GM19035 (cell line): ENCODE measurements at regions not wholly inside any gene's neighbourhood (a gene's known extent, or its start where the extent isn't known, plus 50 kb on each side); places are given as distances from the start of the nearest gene placed in this dataset.

ENCODE experiments used
- ATAC-seq: cut with Tn5 transposase; IDR thresholded peaks from one replicate; pipeline ENCODE4 v1.9.1; 2021; ENCODE audit not compliant: unreplicated experiment

GRCh38 chrX:68897118-68897945 is 68.5 kb downstream of the EFNB1 start:
- no peak for ATAC-seq

- ATAC-seq, result no peak
Measured at GRCh38 chrX:68896581-68896980, 67.8 kb downstream of the EFNB1 start.

GRCh38 chrX:68895778-68896177 is 67.0 kb downstream of the EFNB1 start:
- no peak for ATAC-seq

GRCh38 chrX:68895341-68895755 is 66.5 kb downstream of the EFNB1 start:
- no peak for ATAC-seq

- no peak for ATAC-seq
Measured at GRCh38 chrX:68894513-68895340, 65.9 kb downstream of the EFNB1 start.

GRCh38 chrX:68894142-68894512 is 65.3 kb downstream of the EFNB1 start:
- no peak for ATAC-seq

- ATAC-seq, result no peak
Measured at GRCh38 chrX:68892651-68893050, 63.8 kb downstream of the EFNB1 start.

- no peak for ATAC-seq
Measured at GRCh38 chrX:68892134-68892533, 63.3 kb downstream of the EFNB1 start.
